BE2C (cell line): ENCODE measurements at regions not wholly inside any gene's neighbourhood (a gene's known extent, or its start where the extent isn't known, plus 50 kb on each side); places are given as distances from the start of the nearest gene placed in this dataset.

Experiments used
- DNase-seq: peaks from one replicate; pipeline ENCODE4 v3.0.0-alpha.2; 2020
- H3K27me3 ChIP-seq: fragments of 250-450 bp; sonication (Bioruptor Pico); 2 replicates; pipeline ENCODE4 v1.5.1; 2020; ENCODE audit warnings: mild to moderate bottlenecking
- H3K36me3 ChIP-seq: fragments of 250-450 bp; sonication (Bioruptor Pico); 2 replicates; pipeline ENCODE4 v1.5.1; 2020; ENCODE audit warnings: mild to moderate bottlenecking
- H3K4me1 ChIP-seq: fragments of 250-450 bp; sonication (Bioruptor Pico); 2 replicates; pipeline ENCODE4 v1.5.1; 2020
- H3K4me3 ChIP-seq: 2 replicates; pipeline ENCODE4 v1.5.1; 2011; ENCODE audit warnings: low read depth, low read length
- H3K9me3 ChIP-seq: fragments of 250-450 bp; sonication (Bioruptor Pico); 2 replicates; pipeline ENCODE4 v1.5.1; 2020
- TF ChIP-seq, protein P1 (sequence below): IDR thresholded peaks from 2 replicates; pipeline ENCODE4 v1.5.1; 2012; ENCODE audit warnings: mild to moderate bottlenecking, low read depth, low read length

DNA sequence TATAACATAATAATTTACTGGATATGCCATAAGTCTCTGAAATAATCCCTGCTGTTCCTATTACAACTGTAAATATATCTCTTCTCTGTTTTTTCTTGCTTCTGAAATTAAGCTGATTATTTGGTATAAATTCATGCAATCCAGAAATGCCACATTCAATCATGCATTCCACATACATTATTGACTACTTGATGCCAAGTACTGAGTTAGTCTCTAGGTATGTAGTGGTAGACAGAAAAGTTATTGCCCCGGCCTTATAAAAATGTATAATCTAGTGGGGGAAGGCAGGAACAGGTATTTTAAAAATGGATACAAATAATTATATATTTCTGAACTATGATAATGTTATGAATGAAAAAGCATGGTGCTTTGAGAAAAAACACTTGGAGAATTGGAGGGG lies 338.6 kb upstream of the SNX7 start:
- DNase-seq = no peak
- Histone ChIP-seq H3K4me3 (no peak overlapping the region), H3K9me3 (no peaks in the 10 kb centered on the region), H3K4me1 (no peaks in the 10 kb centered on the region), H3K36me3 (no peaks in the 10 kb centered on the region), H3K27me3 (no peaks in the 10 kb centered on the region)
- TF ChIP-seq, protein P1, sequence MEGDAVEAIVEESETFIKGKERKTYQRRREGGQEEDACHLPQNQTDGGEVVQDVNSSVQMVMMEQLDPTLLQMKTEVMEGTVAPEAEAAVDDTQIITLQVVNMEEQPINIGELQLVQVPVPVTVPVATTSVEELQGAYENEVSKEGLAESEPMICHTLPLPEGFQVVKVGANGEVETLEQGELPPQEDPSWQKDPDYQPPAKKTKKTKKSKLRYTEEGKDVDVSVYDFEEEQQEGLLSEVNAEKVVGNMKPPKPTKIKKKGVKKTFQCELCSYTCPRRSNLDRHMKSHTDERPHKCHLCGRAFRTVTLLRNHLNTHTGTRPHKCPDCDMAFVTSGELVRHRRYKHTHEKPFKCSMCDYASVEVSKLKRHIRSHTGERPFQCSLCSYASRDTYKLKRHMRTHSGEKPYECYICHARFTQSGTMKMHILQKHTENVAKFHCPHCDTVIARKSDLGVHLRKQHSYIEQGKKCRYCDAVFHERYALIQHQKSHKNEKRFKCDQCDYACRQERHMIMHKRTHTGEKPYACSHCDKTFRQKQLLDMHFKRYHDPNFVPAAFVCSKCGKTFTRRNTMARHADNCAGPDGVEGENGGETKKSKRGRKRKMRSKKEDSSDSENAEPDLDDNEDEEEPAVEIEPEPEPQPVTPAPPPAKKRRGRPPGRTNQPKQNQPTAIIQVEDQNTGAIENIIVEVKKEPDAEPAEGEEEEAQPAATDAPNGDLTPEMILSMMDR = no peak

DNA sequence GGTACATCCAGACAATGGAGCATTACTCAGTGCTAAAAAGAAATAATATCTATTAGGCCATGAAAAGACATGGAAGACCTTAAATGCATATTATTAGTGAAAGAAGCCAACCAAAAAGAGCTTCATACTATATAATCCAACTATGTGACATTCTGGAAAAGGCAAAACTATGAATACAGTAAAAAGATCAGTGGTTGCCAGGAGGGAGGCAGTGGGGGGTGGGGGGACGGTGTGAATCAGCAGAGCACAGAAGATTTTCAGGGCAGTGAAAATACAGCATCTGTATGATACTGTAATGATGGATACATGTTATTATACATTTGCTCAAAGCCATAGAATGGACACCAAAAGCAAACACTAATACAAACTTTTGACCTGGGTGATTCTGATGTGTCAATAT lies 339.4 kb upstream of the SNX7 start:
- H3K4me3 ChIP-seq = no peak overlapping the region
- TF ChIP-seq, protein P1 = no peak
- no peaks in the 10 kb centered on the region for H3K9me3 ChIP-seq
- no peaks in the 10 kb centered on the region for H3K4me1 ChIP-seq
- DNase-seq = no peak
- no peaks in the 10 kb centered on the region for H3K36me3 ChIP-seq
- H3K27me3 ChIP-seq = no peaks in the 10 kb centered on the region

DNA sequence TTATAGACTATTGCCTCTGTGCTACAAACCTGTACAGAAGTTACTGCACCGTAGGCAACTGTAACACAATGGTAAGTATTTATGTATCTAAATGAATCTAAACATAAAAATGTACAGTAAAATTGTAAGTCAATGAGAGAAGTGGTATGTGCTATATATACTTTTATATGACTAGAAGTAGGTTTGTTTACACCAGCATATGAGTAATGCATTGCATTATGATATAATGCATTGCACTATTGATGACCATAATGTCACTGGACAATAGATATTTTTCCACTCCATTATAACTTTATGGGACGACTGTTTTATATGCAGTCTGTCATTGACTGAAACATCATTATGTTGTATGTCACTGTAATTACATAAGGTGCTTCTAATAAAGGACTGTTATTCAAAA lies 340.3 kb upstream of the SNX7 start:
- no peaks in the 10 kb centered on the region for H3K9me3 ChIP-seq
- DNase-seq = no peak
- H3K4me3 ChIP-seq = no peak overlapping the region
- H3K36me3 ChIP-seq = no peaks in the 10 kb centered on the region
- TF ChIP-seq, protein P1 = no peak
- H3K4me1 ChIP-seq = no peaks in the 10 kb centered on the region
- H3K27me3 ChIP-seq = no peaks in the 10 kb centered on the region

DNA sequence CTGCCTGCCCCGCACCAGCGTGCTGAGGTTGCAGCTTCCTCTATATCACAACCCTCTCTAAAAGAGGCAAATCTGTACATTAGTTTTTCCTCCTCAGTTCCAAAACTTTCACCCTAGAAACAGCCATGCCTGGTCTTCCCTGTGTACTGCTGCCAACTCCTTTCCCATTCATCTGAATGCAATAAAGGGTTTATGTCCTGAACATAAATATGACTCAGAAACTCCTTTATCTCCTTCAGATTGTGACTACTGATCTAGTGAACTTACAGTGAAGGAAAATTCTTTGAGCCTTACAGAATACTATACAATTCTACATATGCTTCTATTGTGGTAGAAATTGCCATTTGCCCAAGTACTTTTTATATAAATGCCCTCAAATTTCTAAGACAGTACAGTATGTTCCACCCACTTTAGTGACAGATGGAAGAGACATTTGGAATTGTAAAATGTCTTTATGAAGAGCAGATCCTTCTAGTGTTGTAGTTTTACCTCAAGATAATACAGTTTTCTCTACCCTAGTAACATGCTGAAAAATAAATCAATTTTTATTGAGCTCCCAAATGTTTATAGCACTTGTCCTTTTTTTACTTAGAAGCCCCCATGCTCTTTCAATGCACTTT lies 345.1 kb upstream of the SNX7 start:
- no peak overlapping the region for H3K4me3 ChIP-seq
- H3K9me3 ChIP-seq = no peaks in the 10 kb centered on the region
- H3K36me3 ChIP-seq = no peaks in the 10 kb centered on the region
- no peak for DNase-seq
- H3K4me1 ChIP-seq = no peaks in the 10 kb centered on the region
- no peaks in the 10 kb centered on the region for H3K27me3 ChIP-seq
- TF ChIP-seq, protein P1 = no peak

DNA sequence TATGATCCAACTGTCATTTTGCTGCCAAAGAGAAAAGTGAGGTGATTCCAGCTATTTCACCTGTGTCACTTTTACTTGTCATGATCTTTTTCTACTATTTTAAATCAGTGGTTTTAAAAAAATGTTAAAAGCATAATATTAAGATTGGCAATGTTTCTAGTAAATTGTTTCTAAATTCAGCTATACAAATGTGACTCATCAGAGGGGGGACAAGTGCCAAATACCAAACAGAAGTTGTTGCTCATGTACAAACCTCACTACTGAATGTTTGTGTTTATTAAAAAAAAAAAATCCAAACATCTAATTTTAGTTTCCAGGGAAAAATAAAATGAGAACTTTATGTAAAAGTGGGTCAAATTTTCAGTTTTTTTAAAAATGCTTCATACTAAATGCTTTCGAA lies 346.2 kb upstream of the SNX7 start:
- Histone ChIP-seq H3K36me3 (no peaks in the 10 kb centered on the region), H3K4me3 (no peak overlapping the region), H3K4me1 (no peaks in the 10 kb centered on the region), H3K9me3 (no peaks in the 10 kb centered on the region), H3K27me3 (no peaks in the 10 kb centered on the region)
- TF ChIP-seq, protein P1 = no peak
- DNase-seq = no peak

DNA sequence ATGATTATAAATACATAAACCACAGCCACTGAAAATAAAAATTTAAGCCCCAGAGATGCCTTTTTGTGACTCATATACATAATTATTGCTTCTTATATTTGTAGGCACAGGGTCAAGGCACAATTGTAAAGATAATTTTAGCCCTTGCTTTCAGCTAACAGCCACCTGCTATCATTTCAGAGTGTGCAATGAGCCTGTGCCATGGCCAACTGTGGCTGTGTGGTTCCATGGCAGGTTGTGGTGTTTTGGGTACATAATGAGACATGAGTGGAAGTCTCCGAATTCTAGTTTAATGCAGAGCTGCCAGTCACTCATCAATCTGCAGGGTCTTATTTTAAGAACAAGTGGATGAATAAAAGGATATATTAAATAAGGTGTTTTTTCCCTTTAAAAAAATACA lies 346.9 kb upstream of the SNX7 start:
- Histone ChIP-seq H3K36me3 (no peaks in the 10 kb centered on the region), H3K9me3 (no peaks in the 10 kb centered on the region), H3K27me3 (no peaks in the 10 kb centered on the region), H3K4me1 (no peaks in the 10 kb centered on the region), H3K4me3 (no peak overlapping the region)
- no peak for DNase-seq
- TF ChIP-seq, protein P1 = no peak
